A549 (cell line): ENCODE measurements at regions not wholly inside any gene's neighbourhood (a gene's known extent, or its start where the extent isn't known, plus 50 kb on each side); places are given as distances from the start of the nearest gene placed in this dataset.

ENCODE experiments used
- ATAC-seq, 2 experiments: fragments of 200-7000 bp in 1 of 2; fragments of >200 bp in 1 of 2; cut with Nextera tagmentation in 1 of 2; cut with Tn5 transposase in 1 of 2; 3 replicates each; pipeline versions ENCODE4 v1.8.0 to v1.9.1; 2018 to 2020; ENCODE audit warnings: mild to moderate bottlenecking in 1 of 2, moderate library complexity in 1 of 2
- CTCF ChIA-PET: fragments of 300-600 bp; sonication (Branson Sonifier 250); formaldehyde crosslinking; extraction: SDS; loops from one replicate; lab custom pipeline; 2021; ENCODE audit warnings: antibody characterized with exemption, inconsistent platforms; lab: Yijun Ruan, JAX
- POLR2A ChIA-PET: fragments of 350-600 bp; formaldehyde crosslinking; extraction: SDS; loops from one replicate; lab custom pipeline; 2021; ENCODE audit warnings: antibody characterized with exemption, inconsistent platforms; lab: Yijun Ruan, JAX
- DNase-seq, 2 experiments: peaks; one replicate each; pipeline versions ENCODE4 v3.0.0 to v3.0.0-alpha.2; 2011 to 2016; ENCODE audit warnings: low read depth in 1 of 2, low spot score in 1 of 2
- FAIRE-seq: peaks from 2 replicates; lab custom pipeline; 2011; peaks lifted over from hg19 to GRCh38; lab: Jason Lieb, UNC
- H3K27ac ChIP-seq, 2 experiments: fragments of >200 bp; sonication (Bioruptor Twin); formaldehyde crosslinking; 3 replicates each; pipeline ENCODE4 v1.5.1; 2016 to 2017
- H3K4me1 ChIP-seq: fragments of >200 bp; sonication (Bioruptor Twin); formaldehyde crosslinking; 3 replicates; pipeline ENCODE4 v1.6.1; 2016
- H3K4me2 ChIP-seq: fragments of >200 bp; sonication (Bioruptor Twin); formaldehyde crosslinking; 3 replicates; pipeline ENCODE4 v1.6.1; 2016
- H3K4me3 ChIP-seq: fragments of >200 bp; sonication (Bioruptor Twin); formaldehyde crosslinking; 3 replicates; pipeline ENCODE4 v1.5.1; 2016
- H3K9me3 ChIP-seq: fragments of >200 bp; sonication (Bioruptor Twin); formaldehyde crosslinking; 3 replicates; pipeline ENCODE4 v1.6.1; 2016
- BHLHE40 ChIP-seq: IDR thresholded peaks from 2 replicates; pipeline ENCODE4 v1.6.1; 2012; ENCODE audit warnings: low read depth, low read length, inconsistent platforms
- CEBPB ChIP-seq, 2 experiments: fragments of >200 bp in 1 of 2; sonication (Bioruptor Twin) in 1 of 2; formaldehyde crosslinking in 1 of 2; IDR thresholded peaks; 2 replicates each; pipeline ENCODE4 v1.6.1; 2012 to 2016
- CHD2 ChIP-seq: fragments of 150-350 bp; IDR thresholded peaks from 2 replicates; pipeline ENCODE4 v1.6.1; 2014; ENCODE audit warnings: low read length; ENCODE audit not compliant: partially characterized antibody
- GATA3 ChIP-seq: IDR thresholded peaks from 2 replicates; pipeline ENCODE4 v1.6.1; 2012; ENCODE audit warnings: borderline replicate concordance
- HOXA7 ChIP-seq: fragments of 250-450 bp; sonication (Bioruptor Pico); IDR thresholded peaks from 2 replicates; pipeline ENCODE4 v1.5.0; 2020; ENCODE audit warnings: mild to moderate bottlenecking, moderate library complexity
- HOXB5 ChIP-seq: fragments of 250-450 bp; sonication (Bioruptor Pico); IDR thresholded peaks from 2 replicates; pipeline ENCODE4 v1.5.0; 2020; ENCODE audit warnings: mild to moderate bottlenecking, moderate library complexity
- KDM5A ChIP-seq: fragments of 200-600 bp; sonication (generic); IDR thresholded peaks from 2 replicates; pipeline ENCODE4 v1.6.1; 2016; ENCODE audit warnings: antibody characterized with exemption, mild to moderate bottlenecking
- MAZ ChIP-seq: fragments of 150-350 bp; IDR thresholded peaks from 2 replicates; pipeline ENCODE4 v1.6.1; 2014; ENCODE audit warnings: antibody characterized with exemption, low read depth, low read length, borderline replicate concordance
- NPAS2 ChIP-seq: fragments of 250-450 bp; sonication (Bioruptor Pico); IDR thresholded peaks from 2 replicates; pipeline ENCODE4 v1.8.0; 2022; ENCODE audit warnings: mild to moderate bottlenecking, moderate library complexity, borderline replicate concordance
- PHF8 ChIP-seq: fragments of 200-600 bp; sonication (generic); IDR thresholded peaks from 2 replicates; pipeline ENCODE4 v1.6.1; 2016; ENCODE audit warnings: low read depth, mild to moderate bottlenecking, antibody characterized with exemption, moderate library complexity, borderline replicate concordance
- POLR2AphosphoS2 ChIP-seq: conservative IDR thresholded peaks from 2 replicates; pipeline ENCODE4 v1.6.1; 2012; ENCODE audit warnings: low read length, improper control_type of control experiment, inconsistent platforms
- RARB ChIP-seq: fragments of 250-450 bp; sonication (Bioruptor Pico); IDR thresholded peaks from 2 replicates; pipeline ENCODE4 v1.8.0; 2021; ENCODE audit warnings: mild to moderate bottlenecking, moderate library complexity
- RCOR1 ChIP-seq: fragments of 150-350 bp; IDR thresholded peaks from 2 replicates; pipeline ENCODE4 v1.6.1; 2014; ENCODE audit warnings: antibody characterized with exemption, low read length, low read depth
- RFX5 ChIP-seq: fragments of 450-650 bp; IDR thresholded peaks from 2 replicates; pipeline ENCODE4 v1.7.1; 2014; ENCODE audit warnings: antibody characterized with exemption, mild to moderate bottlenecking, moderate library complexity
- RNF2 ChIP-seq: fragments of 200-600 bp; sonication (generic); IDR thresholded peaks from 2 replicates; pipeline ENCODE4 v1.6.1; 2016; ENCODE audit warnings: low read depth, mild to moderate bottlenecking, antibody characterized with exemption, moderate library complexity, borderline replicate concordance
- SMC3 ChIP-seq: fragments of >200 bp; sonication (Bioruptor Twin); formaldehyde crosslinking; IDR thresholded peaks from 3 replicates; pipeline ENCODE4 v1.6.1; 2018; ENCODE audit warnings: inconsistent platforms
- ZFP36 ChIP-seq: fragments of 450-650 bp; IDR thresholded peaks from 2 replicates; pipeline ENCODE4 v1.6.1; 2014; ENCODE audit warnings: borderline replicate concordance; ENCODE audit not compliant: partially characterized antibody
- ZNF302 ChIP-seq: fragments of 250-450 bp; sonication (Bioruptor Pico); IDR thresholded peaks from 2 replicates; pipeline ENCODE4 v1.9.0; 2021; ENCODE audit warnings: inconsistent platforms, mild to moderate bottlenecking, moderate library complexity
- ZSCAN20 ChIP-seq: fragments of 250-450 bp; sonication (Bioruptor Pico); IDR thresholded peaks from 2 replicates; pipeline ENCODE4 v1.8.0; 2022; ENCODE audit warnings: mild to moderate bottlenecking, moderate library complexity
- WGBS: methylation state at CpG from one replicate; pipeline ENCODE4 v1.1.6; 2017; ENCODE audit errors: missing lambda C conversion rate; 5-methylcytosine and 5-hydroxymethylcytosine counted together

DNA sequence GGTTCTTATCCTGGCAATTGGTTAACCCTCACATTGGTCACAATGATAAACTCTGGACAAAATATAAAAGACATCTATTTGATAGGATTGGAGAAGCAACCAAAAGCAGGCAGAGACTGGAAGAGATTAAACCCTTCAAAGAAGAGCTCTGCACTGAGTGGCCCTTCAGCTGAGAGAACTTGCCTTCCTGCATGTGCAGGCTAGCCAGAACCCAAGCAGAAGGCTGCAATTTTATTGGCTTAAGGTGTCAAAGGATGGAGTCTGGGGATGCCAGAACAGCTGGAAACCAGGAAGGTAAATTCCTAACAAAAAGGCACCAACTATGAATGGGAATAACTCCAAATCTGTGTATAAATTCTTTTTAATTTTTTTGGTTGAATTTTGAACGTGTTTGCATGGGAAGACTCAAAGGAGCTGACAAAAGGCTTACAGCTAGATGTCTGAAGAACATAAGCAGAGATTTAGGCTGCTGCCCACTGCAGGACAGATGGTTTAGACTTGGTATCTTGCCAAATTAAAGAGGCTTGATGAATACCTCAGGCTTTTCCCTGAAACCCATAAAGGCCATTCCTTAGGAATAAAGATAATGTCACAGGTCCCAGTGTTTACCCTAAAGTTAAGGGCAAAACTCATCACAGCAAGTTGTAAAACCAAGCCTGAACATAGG is 66.3 kb downstream of the NR2F1 start:
- H3K4me3 ChIP-seq, result no peak overlapping the region
- no peak overlapping the region for H3K4me2 ChIP-seq
- no peak for DNase-seq
- TF ChIP-seq ZFP36 (no peak), PHF8 (no peak), ZNF302 (no peak), BHLHE40 (no peak), POLR2AphosphoS2 (no peak), GATA3 (no peak), RNF2 (no peak), HOXB5 (CRISPR knock-in tag) (no peak), RCOR1 (no peak), NPAS2 (CRISPR knock-in tag) (no peak), SMC3 (no peak), RFX5 (no peak), CEBPB (IDR thresholded peaks at IDR 0.05) (no peak), RARB (CRISPR knock-in tag) (no peak)
- FAIRE-seq, result no peak
- ChIA-PET POLR2A (no interaction called here), CTCF (interaction anchor here (0.9 kb wide), 1 partner anchor 15 kb away, joined by 3 read pairs; no protein-coding TSS in a partner anchor)
- H3K9me3 ChIP-seq, result no peaks in the 10 kb centered on the region
- 44% methylated on average over 1 of the region's 1 CpG for WGBS
- no peak for ATAC-seq
- H3K27ac ChIP-seq, result no peak overlapping the region
- H3K4me1 ChIP-seq, result no peaks in the 10 kb centered on the region

DNA sequence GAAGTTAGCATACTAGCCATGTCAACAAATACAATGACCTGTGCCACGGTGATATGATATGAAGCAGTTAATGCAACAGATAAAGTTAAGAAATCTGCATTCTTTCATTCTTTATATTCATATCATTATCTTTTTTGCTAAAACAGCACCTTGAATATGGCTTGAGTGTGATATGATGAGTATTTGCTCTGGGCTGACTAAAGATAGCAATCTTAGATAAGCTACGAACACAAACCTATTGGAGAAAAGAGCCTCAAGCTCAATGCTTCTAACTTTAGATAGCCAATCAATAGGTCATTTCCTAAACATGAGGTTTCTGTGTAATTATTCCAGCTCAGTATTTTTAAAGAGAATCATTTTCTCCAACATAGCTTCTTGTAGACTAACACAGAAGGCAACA is 61.7 kb downstream of the NR2F1 start:
- H3K9me3 ChIP-seq, result no peaks in the 10 kb centered on the region
- DNase-seq (no peak), ATAC-seq (no peak)
- no peak overlapping the region for H3K4me2 ChIP-seq
- TF ChIP-seq PHF8, result no peak
- TF ChIP-seq ZSCAN20, result no peak
- no peak for TF ChIP-seq KDM5A
- no peak for TF ChIP-seq ZFP36
- TF ChIP-seq HOXA7 (CRISPR knock-in tag), result no peak
- no peak for TF ChIP-seq MAZ
- no peak for TF ChIP-seq CHD2
- TF ChIP-seq, all 56 proteins: peak for 0
- WGBS, result 73% methylated on average over 2 of the region's 2 CpGs
- ChIA-PET CTCF (interaction anchor here (0.7 kb wide), 1 partner anchor 78 kb away, joined by 4 read pairs; no protein-coding TSS in a partner anchor), POLR2A (no interaction called here)
- H3K27ac ChIP-seq, result no peak overlapping the region
- H3K4me3 ChIP-seq, result no peak overlapping the region
- FAIRE-seq, result no peak
- no peaks in the 10 kb centered on the region for H3K4me1 ChIP-seq
